ENCODE measurements at regions not wholly inside any gene's neighbourhood (a gene's known extent, or its start where the extent isn't known, plus 50 kb on each side); places are given as distances from the start of the nearest gene placed in this dataset.

DNA sequence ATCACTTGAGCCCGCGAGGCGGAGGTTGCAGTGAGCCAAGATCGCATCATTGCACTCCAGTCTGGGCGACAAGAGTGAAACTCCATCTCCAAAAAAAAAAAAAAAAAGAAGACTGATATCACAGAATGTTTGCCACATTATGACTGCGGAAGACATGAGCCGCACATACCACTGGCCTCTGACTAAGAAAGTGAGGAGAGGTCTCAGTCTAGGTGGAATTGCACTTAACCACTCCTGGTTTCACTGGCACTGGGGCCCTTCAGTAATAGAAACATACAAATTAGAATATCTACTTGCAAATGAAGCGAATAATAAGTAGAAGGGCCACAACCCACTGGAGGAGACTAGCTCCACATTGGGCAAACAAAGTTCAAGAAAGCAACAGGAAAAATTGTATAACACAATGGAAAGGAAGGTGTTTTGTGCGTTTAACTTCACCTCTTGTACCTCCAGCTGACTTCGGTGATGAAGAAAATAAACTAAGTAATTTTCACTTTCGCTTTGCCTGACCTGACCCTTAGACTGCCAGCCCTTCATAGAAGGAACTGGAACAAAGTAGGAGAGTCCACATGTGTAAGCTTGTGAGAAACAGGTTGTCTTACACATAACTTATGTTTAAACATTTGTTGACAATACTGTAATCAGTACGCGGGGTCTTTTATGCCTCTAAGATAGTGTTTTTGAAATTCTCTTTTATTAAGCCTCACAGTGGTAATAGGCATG is 147.5 kb upstream of the TSHZ2 start:
- TF ChIP-seq, protein P1, sequence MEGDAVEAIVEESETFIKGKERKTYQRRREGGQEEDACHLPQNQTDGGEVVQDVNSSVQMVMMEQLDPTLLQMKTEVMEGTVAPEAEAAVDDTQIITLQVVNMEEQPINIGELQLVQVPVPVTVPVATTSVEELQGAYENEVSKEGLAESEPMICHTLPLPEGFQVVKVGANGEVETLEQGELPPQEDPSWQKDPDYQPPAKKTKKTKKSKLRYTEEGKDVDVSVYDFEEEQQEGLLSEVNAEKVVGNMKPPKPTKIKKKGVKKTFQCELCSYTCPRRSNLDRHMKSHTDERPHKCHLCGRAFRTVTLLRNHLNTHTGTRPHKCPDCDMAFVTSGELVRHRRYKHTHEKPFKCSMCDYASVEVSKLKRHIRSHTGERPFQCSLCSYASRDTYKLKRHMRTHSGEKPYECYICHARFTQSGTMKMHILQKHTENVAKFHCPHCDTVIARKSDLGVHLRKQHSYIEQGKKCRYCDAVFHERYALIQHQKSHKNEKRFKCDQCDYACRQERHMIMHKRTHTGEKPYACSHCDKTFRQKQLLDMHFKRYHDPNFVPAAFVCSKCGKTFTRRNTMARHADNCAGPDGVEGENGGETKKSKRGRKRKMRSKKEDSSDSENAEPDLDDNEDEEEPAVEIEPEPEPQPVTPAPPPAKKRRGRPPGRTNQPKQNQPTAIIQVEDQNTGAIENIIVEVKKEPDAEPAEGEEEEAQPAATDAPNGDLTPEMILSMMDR (IDR thresholded peaks at IDR 0.05), result no peak
- no peak for TF ChIP-seq POLR2AphosphoS5 (IDR thresholded peaks at IDR 0.05; ENCODE audit: low read depth, low read length)
